Lung (tissue), 11 donors: ENCODE measurements at regions not wholly inside any gene's neighbourhood (a gene's known extent, or its start where the extent isn't known, plus 50 kb on each side); places are given as distances from the start of the nearest gene placed in this dataset.

Source experiments
- ATAC-seq: fragments of 200-7000 bp; cut with Tn5 transposase; one replicate; pipeline ENCODE4 v1.9.1; 2020; ENCODE audit warnings: moderate number of reproducible peaks; ENCODE audit not compliant: insufficient read depth, low FRiP score
- DNase-seq, 3 donors: peaks; one replicate each; pipeline ENCODE4 v3.0.0-alpha.2; 2013 to 2017
- H3K27ac ChIP-seq, 2 donors: one replicate each; pipeline ENCODE4 v1.5.1; 2013; ENCODE audit warnings: mild to moderate bottlenecking in 2 of 2, moderate library complexity in 2 of 2, control low read depth in 1 of 2, inconsistent platforms in 1 of 2, low read depth in 1 of 2, low read length in 1 of 2
- H3K27me3 ChIP-seq, 3 donors: one replicate each; pipeline ENCODE4 v1.5.1; 2013; ENCODE audit warnings: low read length in 2 of 3; ENCODE audit not compliant: control insufficient read depth in 3 of 3, insufficient read depth in 3 of 3
- H3K36me3 ChIP-seq, 4 donors: one replicate each; pipeline ENCODE4 v1.5.1; 2013; ENCODE audit warnings: low read length in 4 of 4, mild to moderate bottlenecking in 1 of 4, moderate library complexity in 1 of 4; ENCODE audit not compliant: control insufficient read depth in 4 of 4, insufficient read depth in 4 of 4
- H3K4me1 ChIP-seq, 5 donors: one replicate each; pipeline ENCODE4 v1.5.1; 2013; ENCODE audit warnings: low read length in 5 of 5, mild to moderate bottlenecking in 2 of 5, moderate library complexity in 1 of 5; ENCODE audit not compliant: control insufficient read depth in 5 of 5, insufficient read depth in 5 of 5
- H3K4me3 ChIP-seq: one replicate; pipeline ENCODE4 v1.5.1; 2013; ENCODE audit warnings: mild to moderate bottlenecking, control low read depth, moderate library complexity
- H3K9ac ChIP-seq, 2 donors: one replicate each; pipeline ENCODE4 v1.5.1; 2013; ENCODE audit warnings: low read length in 2 of 2, control low read depth in 1 of 2; ENCODE audit not compliant: insufficient read depth in 1 of 2
- H3K9me3 ChIP-seq, 4 donors: one replicate each; pipeline ENCODE4 v1.5.1; 2013; ENCODE audit warnings: low read length in 3 of 4, mild to moderate bottlenecking in 1 of 4, moderate library complexity in 1 of 4; ENCODE audit not compliant: control insufficient read depth in 4 of 4, insufficient read depth in 3 of 4
- WGBS, 2 donors: extraction: QIAGEN DNeasy Blood & Tissue Kit; methylation state at CpG; one replicate each; pipeline ENCODE4 v1.1.7; 2013; 5-methylcytosine and 5-hydroxymethylcytosine counted together
- TF ChIP-seq, protein P1 (sequence below): IDR thresholded peaks from 2 replicates; pipeline ENCODE4 v1.5.1; 2012; ENCODE audit warnings: mild to moderate bottlenecking; ENCODE audit errors: control extremely low read depth, extremely low read depth
- donor health status: control.
- donor health status: control.
- donor health status: Bipolar disorder and iron deficiency.
- donor health status: healthy.
- donor health status: DM: yes; HTN: yes; CAD: no.

GRCh38 chr2:156164091-156164720 is 168.3 kb downstream of the NR4A2 start:
- Histone ChIP-seq H3K27me3 (no peaks in the 10 kb centered on the region), H3K4me3 (no peak overlapping the region), H3K4me1 (no peaks in the 10 kb centered on the region), H3K9me3 (no peaks in the 10 kb centered on the region), H3K36me3 (no peaks in the 10 kb centered on the region), H3K9ac (no peak overlapping the region), H3K27ac (no peak overlapping the region)
- 94 to 95% methylated on average over 7 of the region's 7 CpGs for WGBS, 2 donors
- no peak for DNase-seq
- TF ChIP-seq, protein P1, sequence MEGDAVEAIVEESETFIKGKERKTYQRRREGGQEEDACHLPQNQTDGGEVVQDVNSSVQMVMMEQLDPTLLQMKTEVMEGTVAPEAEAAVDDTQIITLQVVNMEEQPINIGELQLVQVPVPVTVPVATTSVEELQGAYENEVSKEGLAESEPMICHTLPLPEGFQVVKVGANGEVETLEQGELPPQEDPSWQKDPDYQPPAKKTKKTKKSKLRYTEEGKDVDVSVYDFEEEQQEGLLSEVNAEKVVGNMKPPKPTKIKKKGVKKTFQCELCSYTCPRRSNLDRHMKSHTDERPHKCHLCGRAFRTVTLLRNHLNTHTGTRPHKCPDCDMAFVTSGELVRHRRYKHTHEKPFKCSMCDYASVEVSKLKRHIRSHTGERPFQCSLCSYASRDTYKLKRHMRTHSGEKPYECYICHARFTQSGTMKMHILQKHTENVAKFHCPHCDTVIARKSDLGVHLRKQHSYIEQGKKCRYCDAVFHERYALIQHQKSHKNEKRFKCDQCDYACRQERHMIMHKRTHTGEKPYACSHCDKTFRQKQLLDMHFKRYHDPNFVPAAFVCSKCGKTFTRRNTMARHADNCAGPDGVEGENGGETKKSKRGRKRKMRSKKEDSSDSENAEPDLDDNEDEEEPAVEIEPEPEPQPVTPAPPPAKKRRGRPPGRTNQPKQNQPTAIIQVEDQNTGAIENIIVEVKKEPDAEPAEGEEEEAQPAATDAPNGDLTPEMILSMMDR, result no peak
- ATAC-seq, result no peak

DNA sequence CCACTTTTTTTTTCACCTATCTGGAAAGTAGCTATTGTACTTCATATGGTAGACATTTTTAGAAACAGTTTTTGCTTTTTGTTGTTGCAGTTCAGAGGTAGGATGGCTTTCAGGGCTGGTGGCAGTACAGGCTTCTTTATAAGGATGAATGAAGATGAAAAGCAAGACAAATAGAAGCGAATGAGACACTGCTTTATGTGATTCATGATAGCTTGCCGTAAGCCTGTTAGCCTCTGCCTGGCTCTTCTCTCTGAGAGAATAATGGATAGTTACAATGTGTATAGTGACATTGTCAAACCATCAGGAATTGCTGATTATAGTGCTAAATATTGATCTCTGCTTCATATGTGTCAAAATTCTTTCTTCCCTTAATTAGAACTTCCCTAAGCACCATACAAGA is 173.7 kb downstream of the NR4A2 start:
- TF ChIP-seq, protein P1, result no peak
- Histone ChIP-seq H3K27me3 (no peaks in the 10 kb centered on the region), H3K4me1 (no peaks in the 10 kb centered on the region), H3K4me3 (no peak overlapping the region), H3K9ac (no peak overlapping the region), H3K9me3 (no peaks in the 10 kb centered on the region), H3K27ac (no peak overlapping the region), H3K36me3 (no peaks in the 10 kb centered on the region)
- WGBS, 2 donors, result 84 to 88% methylated on average over 2 of the region's 2 CpGs
- ATAC-seq, result no peak
- no peak for DNase-seq

DNA sequence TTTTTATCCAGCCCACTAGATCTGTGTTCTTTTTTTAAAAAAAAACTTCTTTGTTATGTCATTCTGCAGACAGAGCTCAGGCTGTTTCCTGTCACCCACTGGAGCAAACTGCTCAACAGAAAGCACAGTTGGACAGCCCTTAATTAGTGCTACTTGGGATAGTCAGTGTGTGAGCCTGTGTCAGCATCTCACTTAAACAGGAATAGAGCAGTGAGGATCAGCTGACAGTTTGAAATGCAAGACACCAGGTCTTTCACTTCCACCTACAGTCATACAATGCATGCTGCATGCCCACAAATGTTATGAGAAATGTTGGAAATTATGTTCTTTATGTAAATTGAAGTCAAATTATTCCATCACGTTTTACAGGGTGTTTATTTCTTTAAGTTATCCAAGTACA is 174.9 kb downstream of the NR4A2 start:
- no peak overlapping the region for H3K27ac ChIP-seq
- TF ChIP-seq, protein P1, result no peak
- no peak overlapping the region for H3K4me3 ChIP-seq
- DNase-seq, result peak; percentile 13 to 44 (median 20)
- no peak overlapping the region for H3K9ac ChIP-seq
- H3K4me1 ChIP-seq, result no peaks in the 10 kb centered on the region
- no peaks in the 10 kb centered on the region for H3K36me3 ChIP-seq
- WGBS, 2 donors, result 38 to 51% methylated on average over 1 of the region's 1 CpG
- H3K9me3 ChIP-seq, result no peaks in the 10 kb centered on the region
- ATAC-seq, result no peak
- H3K27me3 ChIP-seq, result no peaks in the 10 kb centered on the region

GRCh38 chr2:156156580-156156979 is 175.9 kb downstream of the NR4A2 start:
- Histone ChIP-seq H3K9me3 (no peaks in the 10 kb centered on the region), H3K27me3 (no peaks in the 10 kb centered on the region), H3K9ac (no peak overlapping the region), H3K36me3 (no peaks in the 10 kb centered on the region), H3K4me3 (no peak overlapping the region), H3K27ac (no peak overlapping the region), H3K4me1 (no peaks in the 10 kb centered on the region)
- TF ChIP-seq, protein P1, result no peak
- ATAC-seq (no peak), DNase-seq (peak in 2 of 3 donors; percentile 5 to 32)
- 82 to 88% methylated on average over 2 of the region's 2 CpGs for WGBS, 2 donors
